Germinal center (tissue), 1 donor: ENCODE measurements at regions not wholly inside any gene's neighbourhood (a gene's known extent, or its start where the extent isn't known, plus 50 kb on each side); places are given as distances from the start of the nearest gene placed in this dataset.
"Not testable (repeated sequence)": the region's sequence is repeated elsewhere in the genome, so short reads cannot be mapped to it uniquely, and the experiment has no call there.

Experiments
- DNase-seq: peaks from one replicate; pipeline ENCODE4 v3.0.0; 2012; ENCODE audit warnings: mixed read lengths, low spot score

DNA sequence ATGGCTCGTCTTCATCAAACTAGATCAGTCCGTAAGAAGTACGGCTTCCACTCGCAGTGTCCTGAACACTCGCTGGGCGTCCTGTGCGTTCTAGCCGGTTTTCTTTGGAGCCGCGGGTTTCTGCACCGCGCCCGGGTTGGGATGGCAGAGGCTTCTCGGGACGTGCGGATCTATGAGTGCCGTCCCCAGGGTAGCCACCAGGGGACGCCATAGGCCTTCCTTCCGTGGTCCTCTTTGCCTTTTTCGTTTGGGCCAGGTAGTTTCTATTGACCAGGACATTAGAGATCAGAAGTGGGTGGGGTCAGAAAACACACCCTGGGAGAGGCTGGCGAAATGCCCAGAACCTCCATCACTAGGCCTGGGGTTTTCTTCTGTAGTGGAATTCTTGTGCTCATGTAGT, 273.8 kb downstream of the FAM72C start:
- DNase-seq = peak; percentile 32

DNA sequence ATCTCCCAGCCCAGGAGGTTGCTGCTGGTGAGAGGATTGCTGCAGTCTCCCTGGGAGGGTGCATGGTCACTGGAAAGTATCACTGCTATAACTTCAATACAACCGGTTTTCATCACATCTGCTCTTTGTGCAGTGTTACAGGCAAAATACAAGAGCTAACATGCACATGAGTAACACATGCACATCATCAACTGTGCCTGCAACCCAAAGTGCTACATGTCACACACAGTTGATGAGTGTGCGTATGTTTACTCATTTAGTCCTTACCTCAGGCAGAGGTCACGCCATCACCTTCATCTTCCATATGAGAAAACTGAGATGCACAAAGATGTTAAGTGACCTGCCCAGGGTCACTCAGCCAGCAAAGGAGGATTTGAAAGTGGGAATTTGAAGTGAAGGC, 277.7 kb downstream of the FAM72C start:
- DNase-seq = no peak

DNA sequence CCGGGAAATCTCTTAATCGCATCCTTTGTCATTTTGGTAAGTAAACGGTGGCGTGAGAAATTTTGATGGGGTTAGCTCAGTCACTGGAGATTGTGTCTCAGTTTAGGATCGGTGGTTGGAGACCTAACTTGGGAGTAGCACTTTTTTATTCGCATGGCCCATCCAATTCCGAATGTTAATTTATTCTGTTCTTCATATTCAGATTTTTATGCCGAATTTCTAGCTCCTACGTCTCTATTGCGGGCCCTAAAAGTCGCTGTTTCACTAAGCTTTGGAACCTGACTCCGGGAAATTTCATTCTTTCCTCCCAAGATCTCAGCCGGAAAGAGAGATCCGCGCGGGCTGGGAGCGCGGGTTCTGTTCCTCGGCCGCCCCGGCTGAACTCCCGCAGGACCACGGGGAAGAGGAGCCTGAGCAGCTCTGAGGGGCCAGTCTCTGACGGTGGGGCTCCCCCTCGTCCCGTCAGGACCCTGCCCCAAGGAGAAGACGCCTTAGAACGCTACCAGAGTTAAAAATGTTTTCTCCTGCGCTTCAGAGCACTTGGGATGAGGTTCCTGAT, 279.7 kb downstream of the FAM72C start:
- DNase-seq = no peak

DNA sequence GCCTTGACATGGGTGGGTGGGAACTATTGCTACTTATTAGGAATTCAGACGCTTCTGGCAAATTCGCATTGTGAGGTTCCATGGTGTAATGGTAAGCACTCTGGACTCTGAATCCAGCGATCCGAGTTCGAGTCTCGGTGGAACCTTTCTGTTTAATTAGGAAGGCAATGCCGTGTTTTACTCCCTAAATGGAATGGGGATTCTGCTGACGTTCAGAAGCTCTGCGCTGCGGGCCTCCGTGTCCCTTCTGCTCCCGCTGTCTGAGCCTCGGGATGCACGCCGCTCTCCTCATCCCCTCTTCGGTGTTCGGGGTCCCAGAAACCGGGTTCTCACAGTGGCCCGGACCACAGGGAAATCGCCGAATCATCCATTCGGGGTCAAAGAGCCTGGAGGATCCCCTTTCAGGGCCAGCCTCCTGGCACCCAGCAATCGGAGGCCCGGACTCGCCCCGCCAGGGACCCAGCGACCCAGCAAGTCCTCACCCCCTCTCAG, 280.3 kb downstream of the FAM72C start:
- no peak for DNase-seq

DNA sequence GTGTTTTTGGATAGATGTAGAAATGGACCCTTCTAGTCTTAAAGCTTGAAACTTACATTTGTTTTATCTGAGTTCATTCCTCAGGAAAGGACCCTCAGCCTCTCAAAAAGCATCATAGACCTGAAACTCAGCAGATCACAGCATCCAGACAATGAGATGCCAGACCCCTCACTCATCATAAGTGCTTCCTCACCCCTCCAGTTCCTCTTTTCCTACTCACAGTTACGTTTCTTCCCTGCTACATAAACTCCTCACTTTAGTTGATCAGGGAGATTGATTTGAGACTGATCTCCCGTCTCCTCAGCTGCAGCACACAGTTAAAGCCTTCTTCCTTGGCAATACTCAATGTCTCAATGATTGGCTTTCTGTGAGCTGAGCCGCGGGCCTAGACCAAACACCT, 282.0 kb downstream of the FAM72C start:
- no peak for DNase-seq

DNA sequence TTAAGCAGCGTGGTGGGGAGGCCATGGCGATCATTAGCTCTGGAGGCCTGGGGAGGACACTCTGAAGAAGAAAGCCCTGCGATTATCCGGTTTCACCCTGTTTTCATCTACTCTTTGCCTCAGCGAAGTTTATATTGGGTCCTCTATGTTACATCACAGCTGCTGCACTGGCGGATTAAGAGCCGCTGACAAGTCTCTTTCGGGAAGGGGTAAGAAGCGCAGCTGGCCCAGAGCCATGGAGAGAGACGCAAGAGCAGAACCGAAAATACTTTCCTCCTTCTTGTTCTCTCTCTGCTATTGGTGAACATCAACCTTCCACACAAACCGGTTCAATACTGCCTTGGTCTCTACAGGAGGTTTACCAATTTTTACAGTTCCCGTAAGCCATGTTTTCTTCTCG, 291.5 kb downstream of the FAM72C start:
- DNase-seq = no peak

DNA sequence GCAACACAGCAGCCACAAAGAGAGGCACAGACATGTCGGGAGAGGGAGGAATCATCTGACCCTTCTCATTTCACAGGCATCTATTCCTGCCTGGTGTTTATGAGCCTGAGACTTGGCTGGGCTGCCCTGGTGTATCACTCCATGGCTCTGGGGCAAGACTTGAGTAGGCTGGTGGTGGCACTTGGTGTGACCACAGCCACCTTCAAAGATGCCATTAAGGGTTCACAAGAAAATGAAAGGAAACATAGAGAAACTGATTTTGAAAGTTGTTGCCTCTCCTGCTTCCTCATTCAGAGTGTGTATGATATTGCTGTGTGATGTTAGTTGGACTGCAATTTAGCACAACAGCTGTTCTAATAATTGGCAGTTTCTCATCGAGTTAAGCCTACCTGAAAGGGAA, 298.8 kb downstream of the FAM72C start:
- no peak for DNase-seq

DNA sequence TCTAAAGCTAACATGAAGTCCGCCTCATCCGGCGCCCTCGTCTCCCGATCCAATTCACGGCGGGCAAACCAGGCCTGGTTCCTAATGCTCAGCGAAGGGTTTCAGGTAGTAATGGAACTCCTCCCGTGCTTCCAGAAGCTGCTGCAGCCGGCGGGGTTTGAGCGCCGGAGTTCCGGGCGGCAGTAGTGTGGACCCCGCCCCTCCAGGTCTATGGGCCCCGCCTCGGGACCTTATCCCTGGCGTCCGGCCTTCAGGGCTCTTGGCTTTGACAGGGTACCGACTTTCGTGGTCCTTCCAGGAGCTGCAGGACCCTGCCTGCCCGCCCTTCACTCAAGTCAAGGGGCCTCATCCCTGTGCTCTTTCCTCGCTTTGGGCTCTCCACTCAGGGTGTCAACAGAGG, 304.1 kb downstream of the FAM72C start:
- no peak for DNase-seq

DNA sequence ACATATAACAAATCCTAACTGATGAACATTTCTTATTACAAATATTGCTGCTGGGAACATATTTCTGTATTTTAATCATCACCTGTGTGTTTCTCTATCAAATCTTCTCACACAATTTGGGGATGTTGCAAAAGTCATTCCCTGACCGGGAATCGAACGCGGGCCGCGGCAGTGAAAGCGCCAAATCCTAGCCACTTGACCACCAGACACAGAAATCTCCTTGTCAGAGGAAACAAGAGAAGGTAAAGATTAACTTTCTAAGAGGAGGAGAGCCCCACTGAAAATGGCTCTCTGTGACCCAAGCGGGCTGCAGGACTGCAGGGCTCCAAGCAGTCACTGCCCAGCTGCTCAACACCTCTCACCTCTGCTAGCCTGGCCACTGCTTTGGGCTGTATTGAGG, 304.9 kb downstream of the FAM72C start:
- no peak for DNase-seq

DNA sequence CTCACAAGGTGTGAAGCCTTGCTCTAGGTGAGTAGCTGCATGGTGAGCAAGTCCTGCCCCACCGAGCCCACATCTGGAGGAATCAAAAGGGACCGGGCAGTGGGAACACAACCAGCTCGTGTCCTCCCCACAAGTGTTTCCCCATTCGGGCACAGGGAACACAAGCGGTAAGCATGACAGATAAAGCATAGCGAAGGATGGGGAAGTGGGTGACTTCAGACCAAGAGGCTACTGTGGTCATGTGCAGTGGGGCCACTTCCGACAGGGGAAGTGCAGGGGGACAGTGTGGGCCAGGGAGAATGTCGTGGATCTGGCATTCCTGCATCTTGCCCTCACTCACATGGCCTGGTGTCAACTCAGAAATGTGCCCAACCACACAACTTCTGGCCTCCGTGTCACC, 306.2 kb downstream of the FAM72C start:
- DNase-seq = no peak

DNA sequence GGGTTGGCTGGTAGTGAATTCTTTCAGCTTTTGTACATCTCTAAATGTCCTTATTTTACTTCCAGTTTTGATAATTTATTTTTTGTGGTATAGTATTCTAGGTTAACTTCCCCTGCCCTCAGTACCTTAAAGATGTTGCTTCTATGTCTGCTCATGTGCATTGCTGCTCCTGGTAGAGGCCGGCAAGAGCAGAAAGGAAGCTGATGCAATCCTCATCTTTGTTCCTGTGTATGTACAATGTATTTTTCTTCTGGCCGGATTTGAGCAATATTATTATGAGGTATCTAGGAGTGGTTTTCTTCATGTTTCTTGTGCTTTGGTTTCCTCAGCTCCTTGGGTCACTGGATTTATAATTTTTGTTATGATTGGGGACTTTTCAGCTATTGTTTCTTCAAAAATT, 308.7 kb downstream of the FAM72C start:
- DNase-seq = not testable (repeated sequence)

DNA sequence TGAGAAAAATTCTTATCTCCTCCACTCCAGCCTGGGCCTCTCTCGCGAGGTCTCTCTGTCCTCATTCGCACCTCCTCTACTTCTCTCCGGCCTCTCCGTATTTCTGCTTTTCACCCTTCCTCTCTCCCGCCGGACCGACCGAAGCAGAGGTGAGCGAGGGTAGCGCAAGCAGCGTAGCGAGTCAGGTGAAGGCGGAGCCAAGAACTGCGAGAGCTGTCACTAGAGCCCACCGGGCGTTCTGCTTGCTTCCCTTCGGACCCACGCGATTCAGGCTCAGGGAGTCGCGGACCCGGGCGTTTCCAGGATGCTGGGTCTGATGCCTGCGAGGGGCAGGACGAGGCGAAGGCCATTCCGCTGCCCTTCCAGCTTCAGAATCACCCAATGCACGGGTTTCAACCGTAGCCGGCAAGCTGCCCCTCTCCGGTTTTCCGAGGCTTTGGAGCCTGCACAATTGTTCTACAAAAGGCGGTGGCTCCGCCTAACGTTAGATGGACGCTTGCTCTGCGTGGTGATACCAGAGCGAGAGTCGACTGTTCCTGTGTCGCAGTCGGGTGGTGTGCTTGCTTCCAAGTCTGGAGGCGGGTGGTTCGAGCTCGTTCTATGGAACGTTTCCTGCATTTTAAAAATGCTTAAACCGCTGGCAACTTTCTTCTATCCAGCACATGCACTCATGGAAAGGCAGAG, 310.2 kb downstream of the FAM72C start:
- DNase-seq = no peak

DNA sequence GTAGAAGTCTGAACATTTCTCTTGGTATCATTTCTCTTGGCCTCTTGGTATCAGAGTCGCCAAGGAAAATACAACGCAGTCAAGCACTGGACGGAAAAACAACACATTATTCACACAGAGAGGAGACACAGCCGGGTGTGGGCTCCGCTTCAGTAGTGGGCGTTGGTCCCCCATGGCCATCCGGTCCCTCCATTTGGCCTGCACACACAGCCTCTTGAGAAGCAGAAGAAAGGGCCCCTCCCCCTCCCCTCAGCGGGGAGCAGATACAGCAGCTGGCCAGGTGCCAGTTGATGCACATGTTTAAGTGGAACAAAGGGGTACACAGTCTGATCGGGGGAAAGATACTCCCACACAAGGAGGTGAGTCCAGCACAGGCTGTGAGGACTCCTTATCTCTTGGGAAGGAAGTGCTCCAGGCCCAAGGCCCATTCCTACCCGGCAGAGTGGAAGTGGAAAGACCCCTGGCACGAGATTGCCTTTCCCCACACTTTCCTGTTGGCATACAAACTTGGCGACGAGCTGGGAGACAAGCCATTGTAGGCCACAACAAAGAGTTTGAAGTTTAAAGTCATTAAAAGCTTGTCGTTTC, 311.3 kb downstream of the FAM72C start:
- no peak for DNase-seq

DNA sequence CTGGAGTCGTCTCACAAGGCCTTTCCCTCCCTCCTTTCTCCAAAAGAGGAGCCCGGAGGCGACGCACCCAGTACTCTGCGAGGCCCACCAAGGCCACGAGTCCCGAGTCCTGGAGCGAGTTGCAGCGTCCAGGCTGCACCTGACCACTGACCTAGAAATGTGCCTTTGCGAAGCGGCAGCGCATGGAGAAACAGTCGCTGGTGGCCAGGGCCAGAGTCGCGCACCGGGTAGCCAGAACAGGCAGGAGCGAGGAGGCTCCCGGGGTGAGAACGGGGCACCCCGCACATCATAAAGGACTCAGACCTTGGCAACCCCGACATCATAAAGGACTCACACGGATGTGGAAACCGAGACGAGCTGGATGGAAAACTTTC, 318.4 kb downstream of the FAM72C start:
- no peak for DNase-seq

DNA sequence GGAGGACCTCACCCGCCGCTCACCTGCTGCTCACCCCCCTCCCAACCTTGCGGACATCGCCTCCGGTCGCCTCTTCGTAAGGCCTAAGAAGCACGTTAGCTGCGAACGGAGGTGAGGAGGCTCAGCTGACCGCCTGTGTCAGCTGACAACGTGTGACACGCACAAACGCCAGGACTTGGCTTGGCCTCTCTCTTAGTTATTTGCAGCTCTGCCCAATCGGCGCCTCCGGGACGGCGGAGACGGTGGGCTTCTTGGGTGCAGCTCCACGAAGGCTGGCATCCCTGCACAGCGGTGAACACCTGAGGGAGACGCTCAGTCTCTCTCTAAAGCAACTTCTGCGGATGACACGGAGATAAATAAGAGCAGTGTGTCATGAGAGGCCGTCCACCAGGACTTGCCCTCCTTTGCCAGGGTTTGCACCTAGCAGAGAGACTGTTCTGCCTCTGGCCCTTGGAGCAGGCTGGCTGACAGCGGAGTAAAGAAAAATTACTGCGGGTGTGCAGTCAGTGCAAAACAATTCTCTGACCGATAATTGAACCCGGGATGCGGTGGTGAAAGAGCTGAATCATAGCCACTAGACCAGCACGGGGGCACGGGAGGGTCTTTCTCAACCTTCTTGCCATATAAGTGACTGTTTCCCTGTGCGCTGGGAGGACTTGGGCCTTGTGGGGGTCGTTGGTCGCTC, 318.9 kb downstream of the FAM72C start:
- DNase-seq = no peak

DNA sequence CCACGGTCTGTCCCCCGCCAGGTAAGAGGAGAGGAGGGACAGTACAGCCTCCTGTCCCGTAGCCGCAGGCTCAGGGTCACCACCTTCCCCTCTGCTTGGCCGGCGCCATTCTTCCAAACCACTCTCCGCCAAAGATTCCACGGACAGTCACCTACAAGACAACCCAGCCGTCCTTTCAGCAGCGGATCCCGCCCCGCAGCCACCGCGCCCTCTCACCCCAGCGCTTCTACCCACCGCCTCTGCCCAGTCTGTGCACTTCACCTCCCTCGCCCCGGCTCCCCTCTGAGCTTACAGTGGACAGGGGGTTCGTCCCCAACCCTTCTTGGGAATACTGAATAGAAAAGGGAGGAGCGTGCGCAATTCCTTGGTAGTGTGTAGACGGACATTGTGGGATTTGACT, 319.6 kb downstream of the FAM72C start:
- DNase-seq = no peak

DNA sequence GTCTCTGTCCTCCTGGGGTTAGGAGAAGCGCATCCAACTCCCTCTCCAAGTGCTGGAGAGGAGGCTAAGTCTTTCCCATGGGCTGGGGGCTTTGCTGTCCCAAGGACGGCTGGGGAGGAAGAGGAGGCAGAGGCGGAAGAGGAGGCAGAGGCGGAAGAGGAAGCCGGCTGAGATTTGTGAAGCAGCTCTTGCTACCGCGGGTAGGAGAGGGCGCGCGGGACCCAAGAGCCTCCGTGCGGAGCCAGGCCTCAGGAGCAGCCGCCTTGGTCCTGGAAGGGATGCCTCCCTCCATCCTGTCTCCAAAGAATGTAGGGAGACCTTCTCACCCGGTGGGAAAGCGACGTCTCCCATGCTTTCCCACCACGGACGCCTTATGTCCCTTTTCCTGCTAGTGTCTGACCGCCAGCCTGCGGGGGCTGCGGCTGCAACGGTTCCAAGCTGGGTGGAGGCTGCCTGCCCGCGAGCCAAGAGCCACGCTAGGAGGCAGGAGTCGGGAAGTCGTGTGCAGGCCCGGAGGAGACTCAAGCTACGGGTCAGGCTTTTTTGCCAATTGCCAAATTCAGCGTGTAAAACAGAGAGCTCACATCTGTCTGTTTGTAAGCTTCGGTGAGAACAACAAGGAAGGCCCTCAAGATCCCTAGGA, 320.3 kb downstream of the FAM72C start:
- DNase-seq = no peak

DNA sequence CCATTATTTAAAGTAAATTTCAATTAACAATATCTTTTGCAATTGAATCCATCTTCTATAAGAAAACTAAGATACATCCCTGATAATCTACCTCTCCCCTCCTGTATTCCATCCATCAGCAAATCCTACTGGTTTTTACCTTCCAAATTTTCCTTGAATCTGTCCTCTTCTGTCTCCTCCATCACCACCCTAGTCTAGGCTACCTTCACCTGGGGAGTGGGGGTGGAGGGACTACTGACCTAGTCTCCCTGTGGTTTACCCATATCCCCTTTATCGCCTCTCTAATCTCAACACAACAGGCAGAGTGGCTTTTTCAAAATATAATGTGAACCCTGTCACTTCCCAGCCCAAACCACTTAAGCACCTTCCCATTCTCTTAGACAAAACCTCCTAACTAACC, 327.8 kb downstream of the FAM72C start:
- not testable (repeated sequence) for DNase-seq

DNA sequence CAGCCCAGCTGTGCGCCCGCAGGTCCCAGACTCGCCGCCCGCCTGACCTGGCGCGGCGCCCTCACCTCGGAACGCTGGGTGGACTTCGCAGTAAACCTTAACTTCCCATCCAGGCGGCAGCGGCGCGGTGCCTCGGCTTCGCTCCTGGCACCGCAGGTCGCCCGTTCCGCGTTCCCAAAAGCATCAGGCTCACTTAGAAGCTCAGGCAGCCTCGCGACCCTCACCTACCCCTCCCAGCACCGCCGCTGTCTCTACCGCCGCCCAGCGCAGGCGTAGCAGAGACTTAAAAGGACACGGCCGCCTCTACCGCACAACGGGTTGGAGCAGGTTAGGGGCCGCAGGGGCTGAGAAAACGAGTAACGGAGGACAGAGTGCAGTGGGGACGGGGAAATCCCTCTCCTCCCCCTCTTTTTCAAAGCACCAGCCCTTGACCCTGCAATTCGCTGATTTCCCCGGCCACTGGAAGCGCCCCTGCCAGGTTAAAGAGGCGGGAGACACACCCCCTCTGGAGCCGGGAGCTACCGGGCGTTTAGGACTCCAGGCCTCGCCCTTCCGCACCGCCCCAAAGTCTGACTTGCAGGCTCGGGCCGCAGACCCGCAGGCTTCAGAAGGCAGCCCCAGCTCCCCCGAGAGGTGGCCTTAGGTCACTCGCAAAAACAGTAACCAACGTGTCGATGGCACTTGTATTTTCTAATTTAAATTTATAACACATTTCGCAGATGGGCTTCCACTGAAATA, 328.5 kb downstream of the FAM72C start:
- DNase-seq = no peak

DNA sequence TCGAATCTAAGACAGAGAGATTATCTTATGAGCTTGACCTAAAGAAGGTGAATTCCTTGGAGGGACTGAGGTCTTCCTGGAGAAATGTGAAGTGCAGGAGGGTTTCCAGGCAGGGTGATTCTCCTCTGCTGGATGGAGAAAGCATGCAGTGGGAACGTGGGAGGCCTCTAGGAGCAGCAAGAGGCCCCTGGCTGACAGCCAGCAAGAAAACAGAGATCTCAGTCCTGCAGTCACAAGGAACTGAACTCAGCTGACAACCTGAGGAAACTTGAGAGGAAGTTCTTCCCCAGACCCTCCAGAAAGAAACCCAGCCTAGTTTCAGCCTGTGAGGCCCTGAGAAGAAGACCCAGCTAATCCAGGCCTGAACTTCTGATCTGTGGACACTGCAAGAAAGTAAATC, 345.9 kb downstream of the FAM72C start:
- DNase-seq = no peak

DNA sequence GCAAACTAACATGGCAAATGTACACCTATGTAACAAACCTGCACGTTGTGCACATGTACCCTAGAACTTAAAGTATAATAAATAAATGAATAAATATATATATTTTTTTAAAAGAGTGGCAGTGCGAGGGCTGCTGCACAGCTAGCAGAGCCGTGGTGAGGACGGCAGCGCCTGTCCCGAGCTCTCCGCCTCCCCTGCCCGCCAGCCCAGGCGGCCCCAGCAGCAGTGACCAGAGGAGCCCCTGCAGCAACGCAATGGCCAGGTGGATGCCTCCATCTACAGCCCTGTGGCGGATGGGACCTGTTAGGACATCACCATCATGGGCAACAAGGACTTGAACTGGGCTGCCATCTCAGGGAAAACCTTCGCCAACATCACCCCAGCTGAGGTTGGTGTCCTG, 351.9 kb downstream of the FAM72C start:
- DNase-seq = no peak

DNA sequence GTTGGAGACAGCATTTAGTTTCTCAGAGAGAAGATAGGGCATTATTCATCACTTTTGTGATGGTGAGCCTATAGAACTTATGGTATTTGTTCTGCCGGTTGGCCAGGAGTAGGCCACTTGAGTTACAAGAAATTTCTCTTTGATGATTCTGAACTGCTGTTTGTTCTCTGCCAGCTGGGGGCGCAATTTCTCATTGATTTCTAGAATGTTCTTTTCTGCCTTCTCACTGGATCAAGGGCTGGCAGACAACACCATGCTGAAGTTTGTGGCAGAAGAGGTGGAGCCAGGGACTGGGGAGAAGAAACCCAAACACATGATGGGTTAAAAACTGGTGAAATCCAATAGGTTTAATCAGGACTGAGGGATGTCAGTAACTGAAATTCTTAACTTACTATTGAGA, 360.6 kb downstream of the FAM72C start:
- DNase-seq = no peak
